Left ventricle myocardium inferior (tissue), 1 donor: ENCODE measurements at regions not wholly inside any gene's neighbourhood (a gene's known extent, or its start where the extent isn't known, plus 50 kb on each side); places are given as distances from the start of the nearest gene placed in this dataset.

Experiments
- DNase-seq: peaks from one replicate; pipeline ENCODE4 v3.0.0-alpha.2; 2020
- H3K27ac ChIP-seq: fragments of 200-600 bp; replicated peaks from 2 replicates; pipeline ENCODE4 v1.8.0; 2021
- H3K27me3 ChIP-seq: fragments of 200-600 bp; 2 replicates; pipeline ENCODE4 v1.8.0; 2021; ENCODE audit warnings: low read depth
- H3K36me3 ChIP-seq: fragments of 200-600 bp; 2 replicates; pipeline ENCODE4 v1.8.0; 2021
- H3K4me1 ChIP-seq: fragments of 200-600 bp; 2 replicates; pipeline ENCODE4 v1.8.0; 2021
- H3K4me3 ChIP-seq: fragments of 200-600 bp; 2 replicates; pipeline ENCODE4 v1.8.0; 2021; ENCODE audit warnings: mild to moderate bottlenecking, moderate library complexity
- H3K9me3 ChIP-seq: fragments of 200-600 bp; replicated peaks from 2 replicates; pipeline ENCODE4 v1.8.0; 2021
- intact Hi-C: fragments of 100-400 bp; cut with micrococcal nuclease; formaldehyde crosslinking; loops from one replicate; pipeline ENCODE4 v1.11.0; 2022
- TF ChIP-seq, protein P1 (sequence below): fragments of 200-600 bp; IDR thresholded peaks from 2 replicates; pipeline ENCODE4 v1.8.0; 2021; ENCODE audit warnings: antibody characterized with exemption, mild to moderate bottlenecking, borderline replicate concordance
- donor health status: DM: no; HTN: yes; CAD: no; lungs with severe emphysema.

DNA sequence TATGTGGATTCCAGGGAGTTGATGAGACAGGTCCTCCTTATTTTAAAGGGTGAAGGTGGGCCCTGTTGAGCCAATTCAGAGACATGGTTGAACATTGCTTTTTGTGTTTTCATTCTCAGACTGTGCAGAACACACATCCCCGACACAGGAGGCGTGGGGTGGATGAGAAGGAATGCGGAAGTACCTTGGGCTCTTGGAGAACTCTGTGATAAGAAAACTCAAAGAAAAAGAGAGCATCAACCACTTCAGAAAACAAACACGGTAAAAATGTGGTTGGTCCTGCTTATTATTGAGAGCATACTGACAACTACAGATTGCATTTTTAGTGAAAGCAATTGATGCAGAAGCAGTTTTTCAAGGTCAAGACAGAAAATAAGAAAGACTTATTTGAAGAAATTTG is 659.8 kb downstream of the IRX1 start:
- no peaks in the 10 kb centered on the region for H3K27me3 ChIP-seq
- no peak for DNase-seq
- no peaks in the 10 kb centered on the region for H3K36me3 ChIP-seq
- no peaks in the 10 kb centered on the region for H3K4me1 ChIP-seq
- TF ChIP-seq, protein P1, sequence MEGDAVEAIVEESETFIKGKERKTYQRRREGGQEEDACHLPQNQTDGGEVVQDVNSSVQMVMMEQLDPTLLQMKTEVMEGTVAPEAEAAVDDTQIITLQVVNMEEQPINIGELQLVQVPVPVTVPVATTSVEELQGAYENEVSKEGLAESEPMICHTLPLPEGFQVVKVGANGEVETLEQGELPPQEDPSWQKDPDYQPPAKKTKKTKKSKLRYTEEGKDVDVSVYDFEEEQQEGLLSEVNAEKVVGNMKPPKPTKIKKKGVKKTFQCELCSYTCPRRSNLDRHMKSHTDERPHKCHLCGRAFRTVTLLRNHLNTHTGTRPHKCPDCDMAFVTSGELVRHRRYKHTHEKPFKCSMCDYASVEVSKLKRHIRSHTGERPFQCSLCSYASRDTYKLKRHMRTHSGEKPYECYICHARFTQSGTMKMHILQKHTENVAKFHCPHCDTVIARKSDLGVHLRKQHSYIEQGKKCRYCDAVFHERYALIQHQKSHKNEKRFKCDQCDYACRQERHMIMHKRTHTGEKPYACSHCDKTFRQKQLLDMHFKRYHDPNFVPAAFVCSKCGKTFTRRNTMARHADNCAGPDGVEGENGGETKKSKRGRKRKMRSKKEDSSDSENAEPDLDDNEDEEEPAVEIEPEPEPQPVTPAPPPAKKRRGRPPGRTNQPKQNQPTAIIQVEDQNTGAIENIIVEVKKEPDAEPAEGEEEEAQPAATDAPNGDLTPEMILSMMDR: no peak
- no peaks in the 10 kb centered on the region for H3K9me3 ChIP-seq
- intact Hi-C loops: no loop called here
- no peak overlapping the region for H3K4me3 ChIP-seq
- H3K27ac ChIP-seq: no peak overlapping the region

DNA sequence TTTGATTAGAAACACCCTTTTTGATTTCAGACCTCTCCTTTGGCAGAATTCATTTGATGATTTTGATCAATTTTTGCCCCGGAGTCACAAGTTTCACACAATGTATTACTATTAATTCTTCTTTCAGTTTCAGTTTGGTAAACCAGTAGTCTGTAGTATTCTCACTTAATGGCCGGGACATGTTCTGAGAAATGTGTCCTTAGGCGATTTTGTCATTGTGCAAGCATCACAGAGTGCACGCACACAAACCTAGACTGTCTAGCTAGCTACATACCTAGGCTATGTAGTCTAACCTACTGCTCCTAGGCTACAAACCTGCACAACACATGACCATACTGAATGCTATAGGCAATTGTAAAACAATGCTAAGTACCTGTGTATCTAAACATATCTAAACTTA is 662.5 kb downstream of the IRX1 start:
- H3K27me3 ChIP-seq: peaks cover 9% of the 10 kb centered on the region
- no peak overlapping the region for H3K4me3 ChIP-seq
- DNase-seq: no peak
- no peaks in the 10 kb centered on the region for H3K9me3 ChIP-seq
- no peak overlapping the region for H3K27ac ChIP-seq
- TF ChIP-seq, protein P1: no peak
- intact Hi-C loops: no loop called here
- no peaks in the 10 kb centered on the region for H3K4me1 ChIP-seq
- H3K36me3 ChIP-seq: no peaks in the 10 kb centered on the region

GRCh38 chr5:4271193-4271592 is 675.6 kb downstream of the IRX1 start:
- peaks cover 3% of the 10 kb centered on the region for H3K27me3 ChIP-seq
- no peaks in the 10 kb centered on the region for H3K36me3 ChIP-seq
- no peak overlapping the region for H3K27ac ChIP-seq
- H3K9me3 ChIP-seq: peaks cover 28% of the 10 kb centered on the region
- intact Hi-C loops: no loop called here
- H3K4me1 ChIP-seq: no peaks in the 10 kb centered on the region
- no peak overlapping the region for H3K4me3 ChIP-seq
- TF ChIP-seq, protein P1: no peak
- no peak for DNase-seq

- Histone ChIP-seq H3K9me3 (peaks cover 20% of the 10 kb centered on the region), H3K4me3 (no peak overlapping the region), H3K27ac (no peak overlapping the region), H3K4me1 (no peaks in the 10 kb centered on the region), H3K27me3 (no peaks in the 10 kb centered on the region), H3K36me3 (no peaks in the 10 kb centered on the region)
- intact Hi-C loops: no loop called here
- no peak for DNase-seq
- TF ChIP-seq, protein P1: no peak
Observed at GRCh38 chr5:4275232-4275631, 679.6 kb downstream of the IRX1 start.

- no peaks in the 10 kb centered on the region for H3K4me1 ChIP-seq
- intact Hi-C loops: no loop called here
Observed at GRCh38 chr5:4294878-4295277, 699.2 kb downstream of the IRX1 start.

More at GRCh38 chr5:4294878-4295277, 699.2 kb downstream of the IRX1 start:
- Histone ChIP-seq H3K27ac (no peak overlapping the region), H3K4me3 (no peak overlapping the region), H3K9me3 (no peaks in the 10 kb centered on the region), H3K27me3 (peaks cover 15% of the 10 kb centered on the region), H3K36me3 (no peaks in the 10 kb centered on the region)
- no peak for DNase-seq
- TF ChIP-seq, protein P1: no peak
